ENCODE measurements at regions not wholly inside any gene's neighbourhood (a gene's known extent, or its start where the extent isn't known, plus 50 kb on each side); places are given as distances from the start of the nearest gene placed in this dataset.
"Not testable (repeated sequence)": the region's sequence is repeated elsewhere in the genome, so short reads cannot be mapped to it uniquely, and the experiment has no call there.

- no peak for TF ChIP-seq CTCF (IDR thresholded peaks at IDR 0.05)
- no peaks in the 10 kb centered on the region for H3K36me3 Mint-ChIP-seq (ENCODE audit: low read depth)
- POLR2A ChIA-PET = no interaction called here
- no peaks in the 10 kb centered on the region for H3K4me1 Mint-ChIP-seq
- ATAC-seq (ENCODE audit: low read depth) (no peak), DNase-seq (no peak)
- H3K9me3 Mint-ChIP-seq = peaks cover 6% of the 10 kb centered on the region
- CTCF ChIA-PET = no interaction called here
- no peak overlapping the region for H3K4me3 Mint-ChIP-seq
- intact Hi-C loops (cut with micrococcal nuclease) = no loop called here
- no peak overlapping the region for H3K27ac Mint-ChIP-seq
- H3K27me3 Mint-ChIP-seq = no peaks in the 10 kb centered on the region
Observed at GRCh38 chr6:121794630-121795029, 359.2 kb downstream of the GJA1 start.

- H3K4me1 Mint-ChIP-seq; ATAC-seq (ENCODE audit: low read depth); H3K36me3 Mint-ChIP-seq (ENCODE audit: low read depth); H3K4me3 Mint-ChIP-seq; intact Hi-C loops (cut with micrococcal nuclease); CTCF ChIA-PET; POLR2A ChIA-PET; DNase-seq; H3K27ac Mint-ChIP-seq; H3K27me3 Mint-ChIP-seq: not testable (repeated sequence)
- H3K9me3 Mint-ChIP-seq = peaks cover 17% of the 10 kb centered on the region
Observed at GRCh38 chr6:121797598-121797997, 362.2 kb downstream of the GJA1 start.

GRCh38 chr6:121798126-121798525, 362.7 kb downstream of the GJA1 start:
- H3K4me1 Mint-ChIP-seq; H3K4me3 Mint-ChIP-seq; H3K27me3 Mint-ChIP-seq; DNase-seq; intact Hi-C loops (cut with micrococcal nuclease); CTCF ChIA-PET; POLR2A ChIA-PET; ATAC-seq (ENCODE audit: low read depth); H3K36me3 Mint-ChIP-seq (ENCODE audit: low read depth); H3K27ac Mint-ChIP-seq: not testable (repeated sequence)
- peaks cover 17% of the 10 kb centered on the region for H3K9me3 Mint-ChIP-seq

- intact Hi-C loops (cut with micrococcal nuclease) = no loop called here
- TF ChIP-seq CTCF (IDR thresholded peaks at IDR 0.05) = no peak
- Mint-ChIP-seq H3K4me3 (no peak overlapping the region), H3K9me3 (peaks cover 17% of the 10 kb centered on the region), H3K27me3 (no peaks in the 10 kb centered on the region), H3K36me3 (ENCODE audit: low read depth) (no peaks in the 10 kb centered on the region), H3K27ac (no peak overlapping the region), H3K4me1 (no peaks in the 10 kb centered on the region)
- ChIA-PET CTCF (no interaction called here), POLR2A (no interaction called here)
- ATAC-seq (ENCODE audit: low read depth) (no peak), DNase-seq (no peak)
Observed at GRCh38 chr6:121799574-121799973, 364.1 kb downstream of the GJA1 start.

- H3K9me3 Mint-ChIP-seq = peaks cover 17% of the 10 kb centered on the region
- DNase-seq = no peak
- no peak overlapping the region for H3K27ac Mint-ChIP-seq
- no peaks in the 10 kb centered on the region for H3K27me3 Mint-ChIP-seq
- ChIA-PET CTCF (no interaction called here), POLR2A (no interaction called here)
- no peaks in the 10 kb centered on the region for H3K4me1 Mint-ChIP-seq
- intact Hi-C loops (cut with micrococcal nuclease) = no loop called here
- no peak overlapping the region for H3K4me3 Mint-ChIP-seq
- no peak for TF ChIP-seq CTCF (IDR thresholded peaks at IDR 0.05)
- no peaks in the 10 kb centered on the region for H3K36me3 Mint-ChIP-seq (ENCODE audit: low read depth)
- no peak for ATAC-seq (ENCODE audit: low read depth)
Observed at GRCh38 chr6:121800047-121800446, 364.6 kb downstream of the GJA1 start.

DNA sequence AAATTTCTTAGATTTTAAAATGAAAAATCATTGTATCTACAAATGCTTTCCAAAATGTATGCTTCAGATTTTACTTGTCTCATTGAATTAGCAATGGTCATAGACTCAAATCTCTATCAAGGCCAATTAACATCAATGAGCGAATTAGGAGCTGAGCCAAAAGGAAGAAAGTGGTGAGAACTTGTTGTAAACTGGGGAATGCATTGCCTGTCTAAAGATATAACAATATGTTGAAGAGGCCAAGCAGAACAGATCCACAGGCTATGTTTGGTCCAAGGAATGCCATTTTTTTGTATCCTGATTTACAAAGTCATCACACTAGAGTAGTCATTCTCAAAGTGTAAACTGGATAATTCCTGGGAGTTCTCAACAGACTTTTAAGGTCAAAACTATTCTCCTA, 370.7 kb downstream of the GJA1 start:
- no peak overlapping the region for H3K27ac Mint-ChIP-seq
- peaks cover 4% of the 10 kb centered on the region for H3K9me3 Mint-ChIP-seq
- H3K36me3 Mint-ChIP-seq (ENCODE audit: low read depth) = no peaks in the 10 kb centered on the region
- no peaks in the 10 kb centered on the region for H3K4me1 Mint-ChIP-seq
- ATAC-seq (ENCODE audit: low read depth) (no peak), DNase-seq (no peak)
- intact Hi-C loops (cut with micrococcal nuclease) = no loop called here
- H3K4me3 Mint-ChIP-seq = no peak overlapping the region
- TF ChIP-seq CTCF (IDR thresholded peaks at IDR 0.05) = no peak
- POLR2A ChIA-PET = no interaction called here
- H3K27me3 Mint-ChIP-seq = no peaks in the 10 kb centered on the region
- CTCF ChIA-PET = no interaction called here

Data from activated B cell treated with CpG ODN at 0.5 μM for 24 hours (primary cell).